Activated T-helper 1 cell treated with anti-CD3 and anti-CD28 coated beads, Interleukin-2, amount 50 U/mL, for 16 hours (primary cell): ENCODE measurements at regions not wholly inside any gene's neighbourhood (a gene's known extent, or its start where the extent isn't known, plus 50 kb on each side); places are given as distances from the start of the nearest gene placed in this dataset.
A peak's percentile ranks its signal among the peaks of the same experiment; 100 is the strongest.

Experiments
- DNase-seq, 2 donors: peaks; one replicate each; pipeline ENCODE4 v3.0.0-alpha.2; 2020; ENCODE audit warnings: low read depth in 1 of 2, low spot score in 1 of 2

- no peak for DNase-seq
Observed at GRCh38 chr17:77774182-77774581, 184.3 kb upstream of the TNRC6C start.

DNA sequence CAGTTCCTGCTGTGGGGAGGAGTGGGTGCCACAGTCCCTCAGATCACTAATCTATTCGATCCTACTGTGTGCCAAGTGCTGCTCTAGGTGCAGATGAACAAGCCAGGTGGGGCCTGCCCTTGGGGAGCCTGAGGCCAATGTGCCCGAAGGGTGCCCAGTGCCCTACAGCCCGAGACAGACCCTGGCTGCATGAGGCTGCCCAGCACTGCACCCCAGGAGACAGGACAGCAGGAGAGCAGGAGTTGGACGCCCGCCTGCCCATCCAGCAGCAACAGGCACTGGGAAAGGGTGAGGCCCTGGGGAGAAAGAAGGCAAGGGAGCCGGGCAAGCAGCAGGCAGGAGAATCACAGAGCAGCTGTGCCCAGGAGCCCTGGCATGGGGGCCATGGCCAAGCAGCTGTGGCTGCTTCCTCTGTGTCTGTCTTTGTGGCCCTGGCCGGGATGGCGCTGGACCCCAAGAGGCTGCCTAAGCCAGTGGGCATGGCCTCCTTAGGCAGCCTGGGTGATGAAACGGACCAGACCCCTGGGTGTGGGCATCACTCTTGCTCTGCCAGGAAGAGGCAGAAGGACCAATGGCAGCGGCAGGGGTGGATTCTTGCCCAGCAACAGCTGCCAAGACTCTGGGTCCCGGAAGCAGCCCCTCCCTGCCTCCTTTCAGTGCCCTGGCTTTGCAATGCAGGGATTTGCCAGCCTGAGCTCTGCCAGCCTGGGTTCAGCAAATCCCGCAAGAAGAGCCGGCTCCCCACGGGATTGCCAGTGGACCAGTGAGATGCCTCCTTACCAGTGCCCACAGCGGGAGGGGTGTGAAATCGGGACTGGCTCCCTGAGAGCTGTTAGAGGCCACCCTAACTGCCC is 179.6 kb upstream of the TNRC6C start:
- DNase-seq = no peak

DNA sequence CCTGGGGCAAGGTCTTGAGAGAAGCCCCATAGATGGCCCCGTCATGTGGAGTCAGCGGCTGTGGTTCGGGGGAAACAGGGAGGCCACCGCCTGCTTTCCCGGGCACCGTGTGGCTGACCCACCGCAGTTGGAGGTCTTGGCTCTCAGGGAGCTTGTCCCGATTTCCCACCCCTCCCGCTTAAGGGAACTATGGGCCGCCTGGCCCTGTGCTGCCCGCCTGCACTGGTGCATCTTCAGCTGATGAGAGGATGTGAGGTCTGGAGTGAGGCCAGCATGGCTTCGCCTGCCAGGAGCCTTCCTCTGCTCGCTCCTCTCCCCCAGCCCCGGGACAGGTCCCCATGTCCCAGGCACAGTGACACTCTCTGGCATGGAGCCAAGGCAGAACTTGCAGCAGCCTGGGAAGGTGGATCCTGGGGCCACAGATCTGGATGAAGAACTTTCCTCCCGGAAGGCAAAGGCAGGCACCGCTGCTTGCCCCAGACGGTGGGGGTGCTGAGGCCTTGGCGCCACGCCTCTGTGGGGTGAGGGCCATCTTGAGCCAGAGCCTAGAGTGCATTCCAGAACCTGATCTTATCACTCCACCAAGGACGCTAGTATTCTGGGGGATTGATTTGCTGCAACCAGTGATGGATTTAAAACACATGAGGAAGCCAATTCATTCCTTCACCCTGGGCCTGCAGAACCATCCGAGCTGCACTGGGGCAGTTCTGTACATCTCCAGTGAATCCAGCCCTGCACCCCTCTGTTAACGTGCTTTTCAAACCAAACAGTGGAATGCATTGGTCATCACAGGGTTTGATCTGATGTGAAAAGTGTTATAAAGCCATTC is 178.6 kb upstream of the TNRC6C start:
- DNase-seq = no peak

- no peak for DNase-seq
Observed at GRCh38 chr17:77781536-77781935, 177.0 kb upstream of the TNRC6C start.

GRCh38 chr17:77782201-77782600 is 176.3 kb upstream of the TNRC6C start:
- no peak for DNase-seq

GRCh38 chr17:77782611-77783010 is 175.9 kb upstream of the TNRC6C start:
- no peak for DNase-seq

DNA sequence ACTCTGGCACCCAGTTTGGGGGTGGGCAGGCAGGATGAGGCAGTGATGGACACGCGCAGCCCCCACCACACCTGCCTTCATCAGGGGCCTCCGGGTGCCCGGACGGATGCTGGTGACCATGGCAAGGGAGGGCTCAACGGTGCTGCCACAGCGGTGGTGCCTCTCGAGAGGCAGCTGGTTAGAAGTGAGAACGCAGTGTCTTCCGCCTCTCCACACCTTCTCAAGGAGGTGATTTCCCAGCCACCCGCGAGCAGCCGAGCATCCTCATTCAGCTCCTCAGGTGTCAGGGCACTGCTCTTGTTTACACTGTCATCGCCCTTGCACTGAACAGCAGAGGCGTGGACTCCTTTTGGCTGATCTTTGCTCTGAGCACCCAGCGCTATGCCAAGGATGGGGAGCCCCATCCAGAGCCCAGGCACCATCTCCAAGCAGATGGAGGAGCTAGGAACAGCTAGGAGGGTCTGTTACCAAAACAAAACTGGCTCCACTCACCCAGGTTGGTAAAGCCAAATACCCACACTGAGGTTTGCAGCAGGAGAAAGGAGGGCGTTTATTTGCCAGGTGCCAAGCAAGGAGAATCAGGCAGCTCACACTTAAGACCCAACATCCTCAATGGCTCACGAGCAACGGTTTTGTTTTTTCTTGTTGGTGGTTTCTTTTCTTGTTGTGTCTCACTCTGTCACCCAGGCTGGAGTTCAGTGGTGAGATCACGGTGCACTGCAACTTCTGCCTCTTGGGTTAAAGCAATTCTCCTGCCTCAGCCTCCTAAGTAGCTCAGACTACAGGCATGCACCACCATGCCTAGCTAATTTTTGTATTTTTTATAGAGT is 174.3 kb upstream of the TNRC6C start:
- DNase-seq = peak; percentile 57 to 58

GRCh38 chr17:77785312-77785905 is 173.1 kb upstream of the TNRC6C start:
- DNase-seq = no peak

GRCh38 chr17:77786090-77786489 is 172.4 kb upstream of the TNRC6C start:
- no peak for DNase-seq

DNA sequence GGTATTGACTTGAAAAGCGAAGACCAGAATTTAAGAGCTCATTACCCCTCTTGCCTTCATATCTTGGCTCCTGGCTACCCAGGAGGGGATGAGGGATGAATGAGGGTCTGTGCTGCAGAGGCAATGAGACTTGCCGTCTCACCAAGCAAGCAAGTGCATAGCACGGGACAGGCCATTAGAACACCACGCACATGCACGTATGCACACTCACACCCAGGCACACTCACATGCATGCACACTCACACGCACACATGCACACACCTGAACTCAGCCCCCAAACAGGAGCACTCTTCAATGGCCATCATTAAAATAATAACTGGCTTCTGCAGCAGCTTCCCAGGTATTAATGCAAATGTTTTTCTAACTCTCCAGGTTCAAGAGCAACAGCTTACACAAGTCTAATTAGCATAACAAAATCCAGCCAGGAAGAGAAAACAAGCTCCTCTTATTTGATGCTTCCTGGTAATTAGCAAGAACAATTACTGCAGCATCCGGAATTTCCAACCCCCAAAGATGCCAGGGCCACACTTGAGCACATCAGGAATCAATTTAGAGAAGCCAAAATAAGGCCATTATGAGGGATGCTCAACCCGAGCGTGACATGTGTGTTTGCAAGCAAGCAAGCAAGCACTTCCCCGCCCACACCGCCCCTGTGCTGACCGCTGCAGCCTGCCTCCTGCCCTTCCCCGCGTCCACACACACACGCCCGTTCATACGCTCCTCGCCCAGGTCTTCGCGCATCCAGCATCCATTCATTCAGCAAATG is 171.6 kb upstream of the TNRC6C start:
- no peak for DNase-seq

- no peak for DNase-seq
Observed at GRCh38 chr17:77790143-77790829, 168.2 kb upstream of the TNRC6C start.

- no peak for DNase-seq
Observed at GRCh38 chr17:77792626-77793025, 165.9 kb upstream of the TNRC6C start.

DNA sequence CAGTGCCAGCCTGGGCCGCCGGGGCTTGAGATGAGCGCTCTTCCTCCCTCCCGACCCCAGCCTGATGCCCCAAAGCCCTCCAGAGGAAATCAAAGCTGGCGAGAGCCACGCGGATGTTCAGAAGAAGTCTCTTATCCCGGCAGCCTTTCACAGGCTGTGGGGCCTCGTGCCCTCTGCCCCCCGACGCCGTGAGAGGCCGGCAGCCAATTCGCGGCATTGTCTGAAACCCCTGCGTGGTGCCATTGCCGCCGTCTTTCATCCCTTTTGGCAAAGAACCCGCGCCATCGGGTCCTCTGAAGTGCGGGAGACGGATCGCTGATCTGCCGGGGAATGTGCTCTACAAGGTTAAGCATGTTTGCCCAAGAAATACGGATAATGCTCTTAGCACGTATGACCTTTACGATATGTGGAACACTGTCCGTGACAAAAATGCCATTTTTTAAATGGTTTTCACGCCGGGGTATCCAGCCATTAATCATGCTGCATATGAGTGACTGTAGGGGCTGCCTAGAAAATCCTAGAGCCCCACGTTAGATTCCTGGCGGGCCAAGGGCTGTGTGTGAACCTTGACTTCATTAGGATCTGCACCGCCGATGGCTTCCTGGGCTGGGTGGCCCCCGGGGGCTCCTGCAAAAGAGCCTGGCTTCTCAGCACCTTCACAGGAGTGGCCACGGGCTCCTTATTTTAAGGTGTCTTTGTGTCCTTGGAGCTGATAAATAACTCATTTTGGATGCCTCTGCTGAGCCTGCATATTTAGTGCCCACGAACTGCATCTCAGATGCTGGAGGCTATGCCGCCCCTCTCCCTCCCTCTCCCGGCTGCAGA is 165.1 kb upstream of the TNRC6C start:
- DNase-seq = no peak

DNA sequence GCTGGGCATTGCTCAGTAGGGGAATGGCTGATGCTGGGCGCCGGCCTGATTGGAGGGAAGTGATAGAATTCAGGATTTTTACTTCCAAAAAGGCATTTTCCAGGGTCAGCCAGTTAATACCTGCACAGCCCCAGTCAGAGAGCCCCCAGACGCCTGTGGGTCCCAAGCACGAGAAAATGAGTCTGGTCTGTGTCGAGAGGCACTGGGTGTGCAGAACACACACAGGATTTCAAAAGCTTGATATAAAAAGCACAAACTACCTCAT is 164.6 kb upstream of the TNRC6C start:
- no peak for DNase-seq

GRCh38 chr17:77794846-77795245 is 163.7 kb upstream of the TNRC6C start:
- DNase-seq = no peak

DNA sequence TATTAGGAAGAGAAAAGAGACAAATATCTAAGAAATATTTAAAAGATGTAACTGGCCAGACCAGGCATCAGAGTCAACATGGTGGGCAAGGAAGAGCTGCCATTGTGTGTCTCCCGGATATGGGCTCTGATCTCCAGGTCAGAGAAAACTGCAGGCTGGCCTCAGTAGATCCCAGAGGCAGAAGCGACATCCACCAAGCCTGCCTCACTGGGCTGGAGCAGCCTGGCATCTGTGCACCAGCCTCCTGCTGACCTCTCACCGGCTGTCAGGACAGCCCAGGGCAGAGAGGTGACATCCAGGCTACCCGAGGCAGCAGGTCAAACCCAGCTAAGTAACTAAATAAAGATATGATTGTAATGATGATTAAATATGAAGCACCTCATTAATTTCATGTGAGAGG is 162.8 kb upstream of the TNRC6C start:
- no peak for DNase-seq

- DNase-seq = no peak
Observed at GRCh38 chr17:77796176-77796860, 162.2 kb upstream of the TNRC6C start.

GRCh38 chr17:77798031-77798430 is 160.5 kb upstream of the TNRC6C start:
- DNase-seq = no peak

DNA sequence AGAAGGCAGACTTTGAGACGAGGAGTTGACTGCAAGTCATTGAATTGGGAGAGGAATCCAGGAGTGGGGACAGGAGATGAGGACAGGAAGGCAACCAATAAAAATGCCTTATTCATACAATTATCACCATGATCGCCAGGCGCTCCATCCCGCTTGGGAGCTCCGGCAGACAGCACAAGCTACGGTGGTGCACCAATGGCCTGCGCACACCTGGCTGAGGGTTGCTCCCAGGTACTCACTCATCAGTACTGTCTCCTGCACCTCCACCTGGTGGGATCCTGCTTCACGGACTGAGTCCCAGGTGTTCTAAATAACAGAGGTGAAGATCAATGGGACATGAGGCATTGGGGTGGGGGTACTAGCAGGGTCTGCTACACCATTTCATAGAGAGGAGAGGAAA is 160.0 kb upstream of the TNRC6C start:
- DNase-seq = no peak
